SK-N-MC (cell line): ENCODE measurements at regions not wholly inside any gene's neighbourhood (a gene's known extent, or its start where the extent isn't known, plus 50 kb on each side); places are given as distances from the start of the nearest gene placed in this dataset.

Experiments
- EZH2 ChIP-seq: fragments of 200-600 bp; sonication (generic); IDR thresholded peaks from one replicate; pipeline ENCODE4 v1.6.1; 2017; ENCODE audit warnings: antibody characterized with exemption
- FOXP2 ChIP-seq: optimal IDR thresholded peaks from 2 replicates; pipeline ENCODE3; 2011; ENCODE audit warnings: mild to moderate bottlenecking, moderate library complexity; ENCODE audit not compliant: insufficient read depth; ENCODE audit errors: extremely low read length, control extremely low read depth
- POLR2AphosphoS5 ChIP-seq: IDR thresholded peaks from 2 replicates; pipeline ENCODE4 v1.6.1; 2012; ENCODE audit warnings: mild to moderate bottlenecking, low read depth, low read length, borderline replicate concordance

DNA sequence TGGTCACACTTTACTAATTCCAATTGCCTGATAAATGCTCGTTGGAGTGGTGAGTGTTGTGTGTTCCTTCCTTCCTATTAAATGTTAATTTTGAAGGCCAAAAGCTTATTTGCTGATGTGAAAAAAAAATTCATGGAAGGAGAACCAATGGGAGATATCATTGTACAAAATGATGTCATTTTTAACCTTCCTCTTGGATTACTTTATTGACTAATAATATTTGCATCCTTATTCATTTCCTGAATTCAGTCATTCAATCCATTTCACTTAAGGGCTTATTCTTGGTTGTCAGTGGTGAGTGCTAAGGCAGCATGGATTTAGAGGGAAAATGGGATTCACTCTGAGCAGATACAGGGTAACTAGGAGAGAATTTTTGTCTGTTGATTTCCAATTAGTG is 216.0 kb upstream of the HTR2A start:
- TF ChIP-seq POLR2AphosphoS5: no peak
- TF ChIP-seq EZH2: no peak
- TF ChIP-seq FOXP2: no peak
